CD4-positive, alpha-beta T cell (primary cell): ENCODE measurements at regions not wholly inside any gene's neighbourhood (a gene's known extent, or its start where the extent isn't known, plus 50 kb on each side); places are given as distances from the start of the nearest gene placed in this dataset.

ENCODE experiments used
- ATAC-seq: fragments of 200-7000 bp; cut with Tn5 transposase; one replicate; pipeline ENCODE4 v1.10.0; 2022; ENCODE audit warnings: mild to moderate bottlenecking; ENCODE audit not compliant: poor library complexity
- CTCF ChIA-PET: fragments of 350-600 bp; sonication (Branson Sonifier 250); formaldehyde crosslinking; loops from one replicate; lab custom pipeline; 2021; ENCODE audit warnings: antibody characterized with exemption, inconsistent platforms; lab: Charles Lee
- POLR2A ChIA-PET: fragments of 350-600 bp; sonication (Branson Sonifier 250); formaldehyde crosslinking; loops from one replicate; lab custom pipeline; 2021; ENCODE audit warnings: antibody characterized with exemption, inconsistent platforms; lab: Charles Lee
- DNase-seq, 14 experiments: peaks; one replicate each; pipeline ENCODE4 v3.0.0-alpha.2; 2013 to 2020; ENCODE audit warnings: mixed read lengths in 2 of 14
- H3K27ac ChIP-seq, 2 donors: one replicate each; pipeline versions ENCODE4 v1.5.1 to v1.7.0; 2013; ENCODE audit warnings: low read length in 2 of 2, low read depth in 1 of 2, mild to moderate bottlenecking in 1 of 2
- H3K27me3 ChIP-seq, 2 experiments: 1 replicate in 1 of 2; 2 replicates in 1 of 2; pipeline versions ENCODE4 v1.6.1 to v1.7.0; 2013; ENCODE audit warnings: low read length in 2 of 2, control low read depth in 1 of 2, mild to moderate bottlenecking in 1 of 2, moderate library complexity in 1 of 2; ENCODE audit not compliant: insufficient read depth in 2 of 2, control insufficient read depth in 1 of 2
- H3K36me3 ChIP-seq: one replicate; pipeline ENCODE4 v1.6.1; 2013; ENCODE audit warnings: low read length, control low read depth; ENCODE audit not compliant: insufficient read depth
- H3K4me1 ChIP-seq: one replicate; pipeline ENCODE4 v1.6.1; 2013; ENCODE audit warnings: low read length, control low read depth; ENCODE audit not compliant: insufficient read depth
- H3K4me3 ChIP-seq: one replicate; pipeline ENCODE4 v1.5.1; 2013; ENCODE audit warnings: mild to moderate bottlenecking, low read length, moderate library complexity
- H3K9me3 ChIP-seq, 2 experiments: 1 replicate in 1 of 2; 2 replicates in 1 of 2; pipeline versions ENCODE4 v1.6.1 to v1.7.0; 2013; ENCODE audit warnings: low read length in 2 of 2, mild to moderate bottlenecking in 2 of 2, control low read depth in 1 of 2, moderate library complexity in 1 of 2; ENCODE audit not compliant: control insufficient read depth in 1 of 2, insufficient read depth in 1 of 2
- H3K27ac Mint-ChIP-seq: one replicate; pipeline ENCODE4 v1.8.0; 2020; ENCODE audit warnings: mixed read lengths
- H3K27me3 Mint-ChIP-seq: one replicate; pipeline ENCODE4 v1.8.0; 2021; ENCODE audit warnings: mixed read lengths
- H3K36me3 Mint-ChIP-seq: one replicate; pipeline ENCODE4 v1.8.0; 2021; ENCODE audit warnings: low read depth, mixed read lengths
- H3K4me1 Mint-ChIP-seq: one replicate; pipeline ENCODE4 v1.8.0; 2021; ENCODE audit warnings: low read depth, mixed read lengths
- H3K4me3 Mint-ChIP-seq: one replicate; pipeline ENCODE4 v1.8.0; 2020; ENCODE audit warnings: mild to moderate bottlenecking, mixed read lengths
- H3K9me3 Mint-ChIP-seq: one replicate; pipeline ENCODE4 v1.8.0; 2020; ENCODE audit warnings: mixed read lengths
- CTCF ChIP-seq: fragments of 200-600 bp; IDR thresholded peaks from one replicate; pipeline ENCODE4 v1.8.0; 2022; ENCODE audit warnings: antibody characterized with exemption, mild to moderate bottlenecking
- intact Hi-C, 2 experiments: fragments of 100-400 bp; cut with DNase I in 1 of 2; cut with micrococcal nuclease in 1 of 2; formaldehyde crosslinking; loops; one replicate each; pipeline versions ENCODE4 v1.15.1 to v1.9.0; 2023 to 2025; cut with DNase I, micrococcal nuclease

GRCh38 chr3:182739619-182740018 lies 53.7 kb upstream of the ATP11B start:
- CTCF ChIA-PET: no interaction called here

GRCh38 chr3:182740710-182741109 lies 52.6 kb upstream of the ATP11B start:
- no peak overlapping the region for H3K4me3 Mint-ChIP-seq
- ChIA-PET POLR2A (interaction anchor here (1.1 kb wide), 1 partner anchor 15 kb away, joined by 3 read pairs; no protein-coding TSS in a partner anchor), CTCF (no interaction called here)
- intact Hi-C loops: no loop called here
- ATAC-seq (no peak), DNase-seq (no peak)
- H3K27me3 ChIP-seq: peaks cover 0 to 4% of the 10 kb centered on the region in 2 experiments
- no peaks in the 10 kb centered on the region for H3K36me3 Mint-ChIP-seq
- H3K4me3 ChIP-seq: no peak overlapping the region
- H3K36me3 ChIP-seq: no peaks in the 10 kb centered on the region
- no peaks in the 10 kb centered on the region for H3K4me1 ChIP-seq
- no peaks in the 10 kb centered on the region for H3K9me3 ChIP-seq
- no peak overlapping the region for H3K27ac ChIP-seq
- TF ChIP-seq CTCF: no peak
- peaks cover 8% of the 10 kb centered on the region for H3K27me3 Mint-ChIP-seq
- H3K27ac Mint-ChIP-seq: no peak overlapping the region
- H3K9me3 Mint-ChIP-seq: no peaks in the 10 kb centered on the region
- H3K4me1 Mint-ChIP-seq: no peaks in the 10 kb centered on the region

More at GRCh38 chr3:182739619-182740018, 53.7 kb upstream of the ATP11B start:
- Histone ChIP-seq H3K27ac (no peak overlapping the region), H3K36me3 (no peaks in the 10 kb centered on the region), H3K27me3 (peaks cover 0 to 4% of the 10 kb centered on the region in 2 experiments), H3K9me3 (no peaks in the 10 kb centered on the region), H3K4me1 (no peaks in the 10 kb centered on the region), H3K4me3 (no peak overlapping the region)
- DNase-seq (no peak), ATAC-seq (no peak)
- Mint-ChIP-seq H3K4me1 (no peaks in the 10 kb centered on the region), H3K27me3 (peaks cover 8% of the 10 kb centered on the region), H3K36me3 (no peaks in the 10 kb centered on the region), H3K27ac (no peak overlapping the region), H3K9me3 (no peaks in the 10 kb centered on the region), H3K4me3 (no peak overlapping the region)
- intact Hi-C loops: no loop called here
- POLR2A ChIA-PET: no interaction called here
- no peak for TF ChIP-seq CTCF

GRCh38 chr3:182741214-182741613 lies 52.1 kb upstream of the ATP11B start:
- Mint-ChIP-seq H3K27ac (no peak overlapping the region), H3K4me1 (no peaks in the 10 kb centered on the region), H3K27me3 (peaks cover 8% of the 10 kb centered on the region), H3K9me3 (no peaks in the 10 kb centered on the region), H3K4me3 (no peak overlapping the region), H3K36me3 (no peaks in the 10 kb centered on the region)
- no peaks in the 10 kb centered on the region for H3K4me1 ChIP-seq
- no peak overlapping the region for H3K27ac ChIP-seq
- no peaks in the 10 kb centered on the region for H3K9me3 ChIP-seq
- ChIA-PET CTCF (no interaction called here), POLR2A (interaction anchor here (1.1 kb wide), 1 partner anchor 14 kb away, joined by 3 read pairs; no protein-coding TSS in a partner anchor)
- intact Hi-C loops: no loop called here
- no peak overlapping the region for H3K4me3 ChIP-seq
- ATAC-seq (no peak), DNase-seq (no peak)
- no peak for TF ChIP-seq CTCF
- no peaks in the 10 kb centered on the region for H3K36me3 ChIP-seq
- H3K27me3 ChIP-seq: peaks cover 0 to 4% of the 10 kb centered on the region in 2 experiments
